ENCODE measurements at regions not wholly inside any gene's neighbourhood (a gene's known extent, or its start where the extent isn't known, plus 50 kb on each side); places are given as distances from the start of the nearest gene placed in this dataset.

- no peak for TF ChIP-seq ARNTL (CRISPR knock-in tag; IDR thresholded peaks at IDR 0.05; ENCODE audit: borderline replicate concordance, low read depth)
- TF ChIP-seq ZNF8 (CRISPR knock-in tag; IDR thresholded peaks at IDR 0.05) = no peak
- no peak for ATAC-seq
Measured at GRCh38 chr1:29524285-29525065, 288.2 kb downstream of the PTPRU start.

- no peak for TF ChIP-seq ZFP3 (CRISPR knock-in tag; IDR thresholded peaks at IDR 0.05)
- ATAC-seq = no peak
Measured at GRCh38 chr1:29523576-29523975, 287.3 kb downstream of the PTPRU start.

- no peak for TF ChIP-seq TSHZ2 (CRISPR knock-in tag; IDR thresholded peaks at IDR 0.05)
- no peak for TF ChIP-seq BACH2 (CRISPR knock-in tag; IDR thresholded peaks at IDR 0.05; ENCODE audit: borderline replicate concordance)
- no peak for TF ChIP-seq ZNF70 (CRISPR knock-in tag; IDR thresholded peaks at IDR 0.05)
- no peak for TF ChIP-seq SNAI2 (CRISPR knock-in tag; IDR thresholded peaks at IDR 0.05)
- no peak for TF ChIP-seq CREB5 (CRISPR knock-in tag; IDR thresholded peaks at IDR 0.05; ENCODE audit: low read depth)
- TF ChIP-seq CSRNP3 (CRISPR knock-in tag; IDR thresholded peaks at IDR 0.05) = no peak
- no peak for TF ChIP-seq PPARA (CRISPR knock-in tag; IDR thresholded peaks at IDR 0.05; ENCODE audit: borderline replicate concordance)
- no peak for TF ChIP-seq POU6F1 (CRISPR knock-in tag; IDR thresholded peaks at IDR 0.05; ENCODE audit: borderline replicate concordance, low read depth)
- TF ChIP-seq PATZ1 (CRISPR knock-in tag; IDR thresholded peaks at IDR 0.05; ENCODE audit: borderline replicate concordance) = no peak
- TF ChIP-seq ZFP30 (CRISPR knock-in tag; IDR thresholded peaks at IDR 0.05) = no peak
- ATAC-seq = no peak
Measured at GRCh38 chr1:29523136-29523535, 286.8 kb downstream of the PTPRU start.

- ATAC-seq = no peak
- TF ChIP-seq BACH2 (CRISPR knock-in tag; IDR thresholded peaks at IDR 0.05; ENCODE audit: borderline replicate concordance) (no peak), ZNF8 (CRISPR knock-in tag; IDR thresholded peaks at IDR 0.05) (no peak), ISL1 (CRISPR knock-in tag; IDR thresholded peaks at IDR 0.05) (no peak), CREB5 (CRISPR knock-in tag; IDR thresholded peaks at IDR 0.05; ENCODE audit: low read depth) (no peak), ZFP3 (CRISPR knock-in tag; IDR thresholded peaks at IDR 0.05) (no peak), ARNTL (CRISPR knock-in tag; IDR thresholded peaks at IDR 0.05; ENCODE audit: borderline replicate concordance, low read depth) (no peak)
Measured at GRCh38 chr1:29521811-29522580, 285.7 kb downstream of the PTPRU start.
